GM04504 (cell line): ENCODE measurements at regions not wholly inside any gene's neighbourhood (a gene's known extent, or its start where the extent isn't known, plus 50 kb on each side); places are given as distances from the start of the nearest gene placed in this dataset.
"Not testable (repeated sequence)": the region's sequence is repeated elsewhere in the genome, so short reads cannot be mapped to it uniquely, and the experiment has no call there.

Experiments
- DNase-seq: peaks from one replicate; pipeline ENCODE4 v3.0.0-alpha.2; 2012; ENCODE audit warnings: low read depth

DNA sequence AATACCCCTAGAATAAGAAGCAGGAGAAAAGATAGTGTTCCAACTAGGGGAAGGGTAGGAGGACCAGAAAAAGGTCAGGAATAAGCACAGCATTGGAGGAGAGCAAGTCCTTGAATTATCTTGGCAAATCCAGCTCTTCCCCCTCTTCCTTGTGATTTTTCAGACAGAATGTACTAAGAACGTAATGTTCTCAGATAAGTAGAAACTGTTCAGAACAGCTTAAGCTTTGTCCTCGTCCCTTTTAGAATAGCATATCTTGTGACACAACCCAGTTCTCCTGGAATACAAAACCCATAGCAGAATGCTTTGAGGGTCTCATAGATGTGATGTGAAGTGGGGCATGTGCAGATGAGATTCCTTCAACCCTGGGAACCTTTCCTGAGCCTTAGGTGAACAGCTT is 97.4 kb downstream of the EMB start:
- DNase-seq = no peak

DNA sequence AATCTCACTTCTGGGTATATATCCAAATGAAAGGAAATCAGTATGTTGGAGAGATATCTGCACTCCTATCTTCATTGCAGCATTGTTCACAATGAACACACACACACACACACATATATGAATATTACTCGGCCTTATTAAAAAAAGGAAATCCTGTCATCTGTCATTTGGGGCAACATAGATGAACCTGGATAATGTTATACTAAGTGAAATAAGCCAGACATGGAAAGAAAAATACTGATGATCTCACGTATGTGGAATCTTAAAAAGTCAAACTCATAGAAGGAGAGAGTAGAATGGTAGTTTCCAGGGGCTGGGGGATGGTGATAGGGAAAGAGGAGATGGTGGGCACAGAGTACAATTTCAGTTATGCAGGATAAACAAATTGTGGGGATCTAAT is 100.3 kb downstream of the EMB start:
- DNase-seq = no peak

DNA sequence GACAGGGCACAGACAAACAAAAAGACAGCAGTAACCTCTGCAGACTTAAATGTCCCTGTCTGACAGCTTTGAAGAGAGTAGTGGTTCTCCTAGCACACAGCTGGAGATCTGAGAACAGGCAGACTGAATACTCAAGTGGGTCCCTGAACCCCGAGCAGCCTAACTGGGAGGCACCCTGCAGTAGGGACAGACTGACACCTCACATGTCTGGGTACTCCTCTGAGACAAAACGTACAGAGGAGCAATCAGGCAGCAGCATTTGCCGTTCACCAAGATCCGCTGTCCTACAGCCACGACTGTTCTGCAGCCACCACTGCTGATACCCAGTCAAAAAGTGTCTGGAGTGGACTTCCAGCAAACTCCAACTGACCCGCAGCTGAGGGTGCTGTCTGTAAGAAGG is 110.5 kb downstream of the EMB start:
- DNase-seq = not testable (repeated sequence)

DNA sequence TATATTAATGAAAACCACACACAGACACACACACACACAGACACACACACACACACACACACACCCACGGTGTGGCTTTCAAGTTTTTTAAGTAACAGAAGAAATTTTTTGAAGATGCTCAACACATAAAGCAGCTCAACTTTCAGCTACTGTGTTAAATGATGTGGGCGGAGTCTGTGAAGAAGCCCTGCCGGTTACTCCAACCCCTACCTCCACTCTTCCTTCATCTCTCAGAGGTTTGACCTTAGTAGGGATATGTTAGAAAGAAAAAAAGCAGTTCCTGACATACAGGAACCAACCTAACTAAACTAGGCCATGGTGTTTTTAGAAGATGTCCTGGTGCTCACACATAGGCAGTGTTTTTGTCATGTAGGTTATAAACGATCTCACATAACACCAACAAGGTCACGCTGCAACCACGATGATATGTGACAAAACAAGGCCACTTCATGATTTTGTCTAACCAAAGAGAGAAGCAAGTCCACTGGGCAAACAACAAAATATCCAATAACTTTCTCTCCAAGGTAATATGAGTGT is 112.8 kb downstream of the EMB start:
- no peak for DNase-seq

DNA sequence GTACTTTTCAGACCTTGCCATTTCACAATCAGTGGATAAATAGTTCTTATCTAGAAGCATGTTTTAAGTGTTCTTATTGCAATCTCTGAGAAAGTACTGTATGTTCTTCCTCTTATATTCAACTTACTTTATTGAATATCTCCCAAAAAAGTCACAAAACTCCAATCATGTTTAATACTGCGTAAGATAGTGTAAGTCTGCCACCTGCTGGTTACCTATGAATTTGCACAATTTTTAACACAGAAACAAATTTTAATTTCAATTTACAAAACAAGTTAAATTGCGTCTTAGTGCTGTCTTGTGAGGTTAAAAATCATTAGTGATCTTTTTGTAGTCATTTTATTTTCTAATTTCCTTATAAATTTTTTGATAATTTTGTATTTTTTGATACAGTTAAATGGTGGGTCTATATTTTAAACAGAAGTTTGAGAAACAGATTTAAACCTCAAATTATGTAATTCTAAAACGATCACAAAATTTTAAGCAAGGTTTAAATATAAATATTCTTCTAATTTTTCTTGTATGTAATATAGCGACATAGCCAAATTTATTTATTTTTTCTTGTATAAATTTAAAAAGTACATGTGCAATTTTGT is 115.8 kb downstream of the EMB start:
- DNase-seq = no peak

DNA sequence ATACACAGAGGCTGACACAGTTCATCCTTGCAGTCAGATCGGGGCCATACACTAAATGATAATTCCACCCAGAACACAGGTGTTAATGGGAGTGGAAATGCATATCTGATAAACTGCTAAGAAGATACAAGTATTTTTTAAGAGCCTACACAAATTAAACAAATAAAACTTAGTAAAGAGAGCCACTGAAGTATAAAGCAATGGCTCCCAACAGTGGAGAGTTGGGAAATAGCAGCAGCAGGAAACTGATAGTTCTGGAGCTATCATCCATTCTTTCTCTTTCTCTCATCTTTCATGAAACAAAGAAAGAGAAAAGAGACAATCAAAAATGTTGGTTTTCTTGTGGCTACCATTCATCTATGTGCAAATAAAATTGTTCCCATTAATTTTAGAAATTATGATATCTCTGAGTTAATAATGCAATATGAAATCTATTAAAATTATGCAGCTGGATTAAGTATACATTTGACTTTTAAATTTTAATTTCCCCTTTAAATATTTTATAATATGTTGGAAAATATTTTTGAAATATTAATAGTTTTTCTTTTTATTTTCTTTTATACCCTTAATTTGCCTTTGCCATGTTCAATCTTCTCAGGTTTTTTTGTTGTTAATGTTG is 120.8 kb downstream of the EMB start:
- DNase-seq = no peak

DNA sequence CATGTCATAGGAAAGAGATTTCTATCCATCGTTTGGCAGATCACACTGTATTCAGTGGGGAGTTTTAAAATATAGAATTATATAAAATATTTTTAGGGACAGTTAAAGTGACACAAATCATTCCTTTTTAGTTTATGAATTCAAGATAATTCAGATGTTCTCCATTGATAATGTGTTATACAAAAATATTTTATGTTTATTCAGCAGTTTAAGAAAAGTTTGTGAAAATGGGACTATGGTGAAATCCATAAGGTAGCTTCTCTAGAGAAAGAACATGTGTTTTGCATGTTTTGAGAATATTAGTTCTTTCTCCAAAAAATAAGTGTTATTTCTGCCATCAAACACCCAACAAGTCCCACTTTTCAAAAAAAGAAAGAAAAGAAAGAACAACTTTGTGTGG is 122.9 kb downstream of the EMB start:
- DNase-seq = no peak

DNA sequence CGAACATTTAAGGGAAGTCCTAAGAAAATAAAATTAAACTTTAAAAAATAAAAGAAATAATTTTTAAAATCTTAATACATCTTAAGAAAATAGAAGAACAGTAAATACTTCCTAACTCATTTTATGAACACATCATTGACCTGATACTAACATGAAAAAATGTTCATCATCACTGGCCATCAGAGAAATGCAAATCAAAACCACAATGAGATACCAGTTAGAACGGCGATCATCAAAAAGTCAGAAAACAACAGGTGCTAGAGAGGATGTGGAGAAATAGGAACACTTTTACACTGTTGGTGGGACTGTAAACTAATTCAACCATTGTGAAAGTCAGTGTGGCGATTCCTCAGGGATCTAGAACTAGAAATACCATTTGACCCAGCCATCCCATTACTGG is 134.6 kb downstream of the EMB start:
- not testable (repeated sequence) for DNase-seq

DNA sequence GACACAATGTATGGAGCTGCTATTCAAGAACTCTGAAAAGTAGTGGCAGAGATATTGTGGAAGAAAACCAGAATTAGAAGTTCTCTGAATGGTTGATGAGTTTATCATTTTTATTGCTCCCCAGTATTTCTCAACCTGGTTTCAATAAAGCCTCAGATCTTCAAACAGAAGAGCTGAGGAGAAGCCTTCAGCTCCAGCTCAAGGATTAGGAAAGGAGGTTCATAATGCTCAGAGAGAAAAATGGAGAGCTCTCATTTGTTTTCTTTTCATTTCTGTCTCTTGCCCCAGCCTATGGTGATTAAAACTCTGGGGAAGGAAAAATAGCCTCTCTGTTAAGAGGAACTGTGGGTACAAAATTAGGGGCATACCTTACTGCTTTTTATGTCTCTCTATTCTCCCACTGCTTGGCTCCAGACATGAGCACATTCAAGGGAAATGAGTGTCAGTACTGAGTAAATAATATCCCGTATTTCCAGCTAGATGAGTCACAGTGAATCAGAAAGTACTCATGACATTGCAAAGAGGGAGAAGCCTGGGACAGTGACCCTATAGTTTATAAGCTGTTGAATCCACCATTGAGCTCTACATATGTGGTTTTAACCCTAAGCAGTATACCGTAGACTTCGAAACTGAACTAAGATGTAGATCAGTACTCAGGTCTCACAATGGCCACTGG is 138.1 kb downstream of the EMB start:
- peak; percentile 28 for DNase-seq

DNA sequence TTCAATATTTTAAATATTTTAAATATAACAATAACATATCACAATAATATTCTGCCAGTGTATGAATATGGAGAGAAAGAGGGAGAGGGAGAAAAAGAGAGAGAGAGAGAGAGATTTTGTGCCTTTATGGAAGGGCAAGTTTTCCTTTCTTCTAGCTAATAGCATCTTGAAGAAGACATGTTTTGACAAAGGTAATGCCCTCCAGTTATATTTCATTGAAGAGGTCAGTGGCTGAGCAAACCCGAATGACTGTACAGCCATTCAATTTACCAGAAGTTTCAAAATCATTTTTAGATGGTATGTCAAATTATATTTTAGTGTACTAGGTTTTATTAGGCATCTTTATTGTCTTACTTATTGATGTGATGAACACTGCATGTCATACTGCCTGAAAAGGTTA is 139.3 kb downstream of the EMB start:
- DNase-seq = no peak

DNA sequence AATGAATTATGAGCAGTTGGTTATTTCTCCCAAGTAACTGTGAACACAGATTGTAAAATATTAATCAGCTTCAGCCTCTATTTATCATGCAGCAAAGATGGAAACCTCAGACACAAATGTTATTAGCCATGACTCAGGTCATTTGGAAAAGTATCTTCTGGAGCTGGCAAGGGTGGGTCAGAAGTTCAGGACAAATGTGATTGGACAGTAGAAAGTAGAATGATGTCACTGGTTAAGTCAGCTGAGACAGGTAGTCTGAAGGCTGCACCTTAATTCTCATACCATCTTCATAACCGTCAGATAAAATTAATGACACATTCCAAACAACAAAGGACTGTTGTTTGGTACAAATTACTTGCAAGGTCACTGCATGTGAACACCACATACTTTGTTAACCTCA is 140.2 kb downstream of the EMB start:
- no peak for DNase-seq

DNA sequence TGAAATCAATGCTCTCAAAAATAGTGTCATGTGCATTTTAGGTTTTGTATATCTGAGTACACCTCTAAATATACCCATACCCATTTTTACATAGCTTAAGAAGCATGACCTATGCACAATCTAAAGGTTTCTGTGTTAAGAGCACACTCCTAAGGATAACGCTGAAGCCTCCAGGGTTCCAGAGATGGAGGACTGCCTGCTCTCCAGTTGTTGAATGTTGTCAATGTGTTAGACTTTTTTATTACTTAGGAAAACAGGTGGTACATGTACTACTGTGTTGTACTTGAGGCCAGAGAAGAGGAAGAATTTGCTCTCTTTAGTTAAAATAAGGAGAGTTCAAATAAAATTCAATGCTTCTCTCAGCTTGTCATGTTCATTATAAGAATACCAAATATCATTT is 141.2 kb downstream of the EMB start:
- no peak for DNase-seq

DNA sequence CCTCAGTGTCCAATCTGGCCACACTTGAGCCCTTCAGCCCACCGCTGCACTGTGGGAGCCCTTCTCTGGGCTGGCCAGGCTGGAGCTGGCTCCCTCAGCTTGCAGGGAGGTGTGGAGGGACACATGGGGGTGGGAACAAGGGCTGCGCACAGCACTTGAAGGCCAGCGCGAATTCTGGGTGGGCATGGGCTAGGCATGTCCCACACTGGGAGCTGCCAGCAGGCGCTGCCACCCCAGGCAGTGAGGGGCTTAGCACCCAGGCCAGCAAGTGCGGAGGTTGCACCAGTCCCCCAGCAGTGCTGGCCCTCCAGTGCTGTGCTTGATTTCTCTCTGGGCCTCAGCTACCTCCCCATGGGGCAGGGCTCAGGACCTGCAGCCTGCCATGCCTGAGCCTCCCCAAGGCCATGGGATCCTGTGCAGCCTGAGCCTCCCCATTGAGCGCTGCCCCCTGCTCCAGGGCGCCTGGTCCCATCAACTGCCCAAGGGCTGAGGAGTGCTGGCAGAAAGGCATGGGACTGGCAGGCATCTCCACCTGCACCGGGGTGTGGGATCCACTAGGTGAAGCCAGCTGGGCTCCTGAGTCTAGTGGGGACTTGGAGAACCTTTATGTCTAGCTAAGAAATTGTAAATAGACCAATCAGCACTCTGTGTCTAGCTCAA is 148.2 kb downstream of the EMB start:
- no peak for DNase-seq

DNA sequence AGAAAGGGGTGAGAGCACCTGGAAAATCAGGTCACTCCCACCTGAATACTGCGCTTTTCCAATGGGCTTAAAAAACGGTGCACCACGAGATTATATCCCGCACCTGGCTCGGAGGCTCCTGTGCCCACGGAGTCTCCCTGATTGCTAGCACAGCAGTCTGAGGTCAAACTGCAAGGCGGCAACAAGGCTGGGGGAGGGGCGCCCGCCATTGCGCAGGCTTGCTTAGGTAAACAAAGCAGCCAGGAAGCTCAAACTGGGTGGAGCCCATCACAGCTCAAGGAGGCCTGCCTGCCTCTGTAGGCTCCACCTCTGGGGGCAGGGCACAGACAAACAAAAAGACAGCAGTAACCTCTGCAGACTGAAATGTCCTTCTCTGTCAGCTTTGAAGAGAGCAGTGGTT is 160.6 kb downstream of the EMB start:
- not testable (repeated sequence) for DNase-seq
